ENCODE measurements at regions not wholly inside any gene's neighbourhood (a gene's known extent, or its start where the extent isn't known, plus 50 kb on each side); places are given as distances from the start of the nearest gene placed in this dataset.

DNA sequence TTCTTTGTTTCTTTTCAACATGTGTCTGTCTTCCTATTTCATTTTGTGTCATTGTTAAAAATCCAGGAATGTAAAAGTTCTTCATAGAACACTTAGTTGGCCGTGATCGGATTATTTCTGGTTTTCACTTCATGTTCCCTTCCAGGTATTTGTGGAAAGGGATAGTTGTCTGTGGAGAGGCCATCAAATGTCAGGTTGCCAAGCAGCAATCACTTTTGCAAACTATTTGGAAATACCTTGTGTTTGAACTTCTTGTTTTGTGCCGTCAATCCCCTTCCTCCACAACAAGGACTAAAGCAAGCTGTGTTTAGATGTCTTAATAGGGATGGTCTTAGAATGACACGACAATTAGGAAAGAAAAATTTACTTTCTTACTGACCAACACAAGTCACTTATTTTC is 116.9 kb upstream of the MPDZ start:
- POLR2A ChIA-PET, result no interaction called here
- no peak for DNase-seq (ENCODE audit: low read depth, low spot score)
- CTCF ChIA-PET, result no interaction called here
- no peak overlapping the region for H3K4me3 ChIP-seq (ENCODE audit: low read depth, low read length)
- TF ChIP-seq, protein P1, sequence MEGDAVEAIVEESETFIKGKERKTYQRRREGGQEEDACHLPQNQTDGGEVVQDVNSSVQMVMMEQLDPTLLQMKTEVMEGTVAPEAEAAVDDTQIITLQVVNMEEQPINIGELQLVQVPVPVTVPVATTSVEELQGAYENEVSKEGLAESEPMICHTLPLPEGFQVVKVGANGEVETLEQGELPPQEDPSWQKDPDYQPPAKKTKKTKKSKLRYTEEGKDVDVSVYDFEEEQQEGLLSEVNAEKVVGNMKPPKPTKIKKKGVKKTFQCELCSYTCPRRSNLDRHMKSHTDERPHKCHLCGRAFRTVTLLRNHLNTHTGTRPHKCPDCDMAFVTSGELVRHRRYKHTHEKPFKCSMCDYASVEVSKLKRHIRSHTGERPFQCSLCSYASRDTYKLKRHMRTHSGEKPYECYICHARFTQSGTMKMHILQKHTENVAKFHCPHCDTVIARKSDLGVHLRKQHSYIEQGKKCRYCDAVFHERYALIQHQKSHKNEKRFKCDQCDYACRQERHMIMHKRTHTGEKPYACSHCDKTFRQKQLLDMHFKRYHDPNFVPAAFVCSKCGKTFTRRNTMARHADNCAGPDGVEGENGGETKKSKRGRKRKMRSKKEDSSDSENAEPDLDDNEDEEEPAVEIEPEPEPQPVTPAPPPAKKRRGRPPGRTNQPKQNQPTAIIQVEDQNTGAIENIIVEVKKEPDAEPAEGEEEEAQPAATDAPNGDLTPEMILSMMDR (IDR thresholded peaks at IDR 0.05; ENCODE audit: insufficient read depth, low read length, missing control alignments), result no peak

DNA sequence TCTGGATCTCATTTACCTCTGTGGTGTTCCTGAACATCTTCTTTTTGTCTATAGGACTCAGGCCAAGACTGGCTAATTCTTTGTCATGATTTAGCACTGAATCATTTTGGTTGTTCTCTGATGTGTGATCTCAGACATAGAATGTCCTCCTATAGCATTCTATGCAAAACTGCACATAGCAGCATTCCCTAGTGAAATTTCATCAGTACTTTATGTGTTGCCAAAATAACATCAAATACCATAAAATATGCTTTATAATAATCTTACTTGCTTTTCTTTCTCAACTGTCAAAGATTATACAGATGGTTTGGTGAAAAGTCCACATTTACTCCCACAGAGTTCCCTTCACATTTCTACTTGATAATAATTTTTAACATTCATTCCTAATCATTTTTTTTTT is 115.7 kb upstream of the MPDZ start:
- POLR2A ChIA-PET, result no interaction called here
- CTCF ChIA-PET, result no interaction called here
- H3K4me3 ChIP-seq (ENCODE audit: low read depth, low read length), result no peak overlapping the region
- TF ChIP-seq, protein P1 (IDR thresholded peaks at IDR 0.05; ENCODE audit: insufficient read depth, low read length, missing control alignments), result no peak
- DNase-seq (ENCODE audit: low read depth, low spot score), result no peak

DNA sequence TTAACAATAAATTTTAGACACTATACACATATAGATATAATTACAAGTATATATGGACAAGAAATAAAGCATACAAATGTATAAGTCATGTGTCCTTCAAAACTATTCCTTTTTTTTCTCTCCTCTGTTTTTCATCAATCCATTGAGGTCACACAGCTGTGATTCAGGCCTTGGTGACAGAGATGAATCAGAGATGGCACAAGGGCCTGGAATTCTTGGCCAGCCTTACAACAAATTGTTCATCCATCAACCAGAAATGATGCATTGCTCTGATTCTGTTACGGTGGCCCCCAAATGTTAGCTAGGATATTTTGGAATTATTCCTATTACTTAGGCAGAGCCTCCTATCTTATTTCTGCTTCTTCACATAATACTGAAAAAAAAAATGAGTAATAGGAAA is 108.7 kb upstream of the MPDZ start:
- DNase-seq (ENCODE audit: low read depth, low spot score), result no peak
- TF ChIP-seq, protein P1 (IDR thresholded peaks at IDR 0.05; ENCODE audit: insufficient read depth, low read length, missing control alignments), result no peak
- H3K4me3 ChIP-seq (ENCODE audit: low read depth, low read length), result no peak overlapping the region
- ChIA-PET POLR2A (no interaction called here), CTCF (no interaction called here)

DNA sequence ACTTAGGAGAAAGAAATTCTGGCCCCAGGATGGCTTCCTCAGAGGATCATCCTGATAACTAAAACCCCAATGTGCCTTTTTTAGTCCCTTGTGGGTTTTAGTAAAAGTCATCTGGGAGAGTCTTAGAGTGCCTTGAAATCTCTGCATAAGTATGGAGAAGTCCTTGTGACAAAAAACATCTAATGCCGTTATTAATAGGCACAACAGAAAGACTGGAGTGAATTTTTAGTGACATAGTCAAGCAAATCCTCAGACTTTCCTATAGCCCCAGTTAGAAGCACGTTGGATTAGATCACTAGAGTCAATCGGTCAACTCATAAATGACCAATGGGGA is 108.2 kb upstream of the MPDZ start:
- H3K4me3 ChIP-seq (ENCODE audit: low read depth, low read length), result no peak overlapping the region
- TF ChIP-seq, protein P1 (IDR thresholded peaks at IDR 0.05; ENCODE audit: insufficient read depth, low read length, missing control alignments), result no peak
- ChIA-PET POLR2A (no interaction called here), CTCF (no interaction called here)
- no peak for DNase-seq (ENCODE audit: low read depth, low spot score)

DNA sequence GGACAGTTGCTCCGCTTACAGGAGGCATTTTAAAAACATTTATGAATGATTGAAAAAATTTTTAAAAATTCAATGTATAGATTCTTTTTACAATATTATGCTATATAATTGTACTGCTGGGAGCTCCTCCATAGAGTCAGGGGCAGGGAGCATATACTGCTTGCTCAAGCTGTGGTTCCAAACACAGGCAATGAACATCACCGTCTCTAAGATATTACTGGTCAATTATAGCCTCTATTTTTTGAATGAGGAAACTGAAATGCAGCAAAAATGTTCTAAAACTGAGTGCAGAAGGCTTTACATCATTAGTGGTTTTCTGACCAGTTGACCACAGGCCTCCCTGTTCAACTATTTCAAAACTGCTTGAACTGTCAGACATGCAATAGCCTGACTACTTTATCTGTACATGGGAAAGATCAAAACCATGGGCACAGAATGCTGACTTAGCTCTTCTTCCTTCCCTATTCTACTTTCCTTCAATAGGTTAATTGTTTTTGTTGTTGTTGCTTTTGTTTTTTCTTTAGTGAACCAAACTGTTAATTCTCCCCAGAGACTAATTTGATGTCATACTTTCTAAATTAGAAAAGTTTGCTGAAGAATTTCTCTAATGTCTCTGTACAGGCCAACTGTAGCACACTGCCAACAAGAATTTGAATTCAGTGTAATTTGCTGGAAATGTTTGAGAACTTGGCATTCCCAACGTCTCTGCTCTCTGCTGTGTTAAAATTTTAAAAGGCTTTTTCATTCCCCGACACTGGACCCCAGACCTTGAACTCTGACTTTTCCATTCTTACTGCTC is 107.6 kb upstream of the MPDZ start:
- DNase-seq (ENCODE audit: low read depth, low spot score), result no peak
- CTCF ChIA-PET, result interaction anchor here (1.4 kb wide), 1 partner anchor 13 kb away, joined by 3 read pairs; no protein-coding TSS in a partner anchor
- POLR2A ChIA-PET, result no interaction called here
- H3K4me3 ChIP-seq (ENCODE audit: low read depth, low read length), result no peak overlapping the region
- TF ChIP-seq, protein P1 (IDR thresholded peaks at IDR 0.05; ENCODE audit: insufficient read depth, low read length, missing control alignments), result no peak

DNA sequence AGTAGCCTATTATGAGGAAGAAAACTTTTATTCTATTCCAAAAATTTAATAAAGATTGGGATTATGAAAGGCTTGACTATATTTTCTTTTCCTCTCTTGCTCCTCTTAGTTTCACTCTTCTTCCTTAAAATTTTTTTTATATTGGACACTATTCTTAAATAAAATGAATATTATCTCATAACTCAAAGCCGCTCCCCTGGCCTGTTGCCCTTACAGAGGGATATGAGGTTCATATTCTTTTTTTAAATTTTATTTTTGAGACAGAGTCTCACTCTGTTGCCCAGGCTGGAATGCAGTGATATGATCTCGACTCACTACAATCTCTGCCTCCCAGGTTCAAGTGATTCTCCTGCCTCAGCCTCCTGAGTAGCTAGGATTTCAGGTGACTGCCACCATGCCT is 106.8 kb upstream of the MPDZ start:
- TF ChIP-seq, protein P1 (IDR thresholded peaks at IDR 0.05; ENCODE audit: insufficient read depth, low read length, missing control alignments), result no peak
- H3K4me3 ChIP-seq (ENCODE audit: low read depth, low read length), result no peak overlapping the region
- POLR2A ChIA-PET, result no interaction called here
- no peak for DNase-seq (ENCODE audit: low read depth, low spot score)
- CTCF ChIA-PET, result interaction anchor here (1.4 kb wide), 1 partner anchor 12 kb away, joined by 3 read pairs; no protein-coding TSS in a partner anchor

Data from AG04449 (cell line).